ENCODE measurements at regions not wholly inside any gene's neighbourhood (a gene's known extent, or its start where the extent isn't known, plus 50 kb on each side); places are given as distances from the start of the nearest gene placed in this dataset.

DNA sequence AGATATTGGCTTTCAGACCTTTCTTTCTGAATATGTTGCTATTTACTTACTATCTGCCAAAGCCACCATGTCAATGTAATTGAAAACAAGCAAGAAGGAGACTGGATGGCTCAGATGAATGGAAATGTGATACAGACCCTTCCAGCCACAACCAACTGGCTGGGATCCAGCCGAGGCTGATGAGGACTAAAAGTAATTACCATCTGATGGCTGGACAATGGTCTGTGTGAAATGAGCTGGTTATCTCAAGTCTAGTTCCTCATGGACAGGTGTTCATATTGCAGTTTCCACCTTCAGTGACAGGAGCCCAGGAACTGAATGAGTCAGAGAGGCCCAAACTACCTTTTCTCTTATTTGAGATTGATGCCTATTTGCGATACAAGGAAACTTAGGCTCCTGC lies 267.5 kb downstream of the GATA3 start:
- Histone ChIP-seq H3K36me3 (replicated peaks) (no peaks in the 10 kb centered on the region), H3K9me3 (no peaks in the 10 kb centered on the region), H3K4me3 (no peak overlapping the region), H3K27me3 (ENCODE audit: low read depth) (no peaks in the 10 kb centered on the region; the same call in 1 of the 2 replicates), H3K4me1 (no peaks in the 10 kb centered on the region)
- in situ Hi-C loops (cut with MboI; ENCODE audit: low sequenced_read_pairs) = no loop called here
- no peak for DNase-seq (ENCODE audit: low spot score in 2 of 2)

DNA sequence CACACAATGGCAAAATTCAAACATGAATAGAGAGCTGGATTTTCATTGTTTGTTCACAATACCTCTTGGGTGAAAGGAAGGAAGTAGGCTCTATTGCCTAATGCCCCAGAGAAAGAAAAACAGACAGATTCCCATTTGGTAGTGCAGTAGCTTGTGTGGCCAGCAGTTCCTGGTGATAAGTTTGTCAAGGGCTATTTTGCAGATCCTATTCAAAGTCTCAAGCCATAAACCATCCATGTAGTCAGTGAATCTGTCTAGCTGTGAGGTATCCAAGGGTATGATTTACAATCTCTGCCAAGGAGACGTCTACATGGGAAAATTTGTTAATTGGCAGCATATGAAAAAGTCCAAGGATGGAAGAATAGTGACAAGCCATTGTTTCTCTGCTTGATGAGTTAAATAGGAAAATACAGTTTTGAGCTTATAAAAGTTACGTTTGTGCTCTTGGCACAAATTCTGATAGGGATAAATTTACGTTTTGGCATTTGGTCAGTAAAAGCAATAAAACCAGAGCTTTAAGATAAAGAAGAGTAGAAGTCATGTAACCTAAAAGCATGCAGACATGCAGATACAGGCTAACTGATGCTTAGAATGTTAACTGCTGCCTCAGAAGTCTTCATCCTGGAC lies 269.1 kb downstream of the GATA3 start:
- no peaks in the 10 kb centered on the region; the same call in 1 of the 2 replicates for H3K27me3 ChIP-seq (ENCODE audit: low read depth)
- no peaks in the 10 kb centered on the region for H3K9me3 ChIP-seq
- no peaks in the 10 kb centered on the region for H3K4me1 ChIP-seq
- no peaks in the 10 kb centered on the region for H3K36me3 ChIP-seq (replicated peaks)
- in situ Hi-C loops (cut with MboI; ENCODE audit: low sequenced_read_pairs) = no loop called here
- H3K4me3 ChIP-seq = no peak overlapping the region
- no peak for DNase-seq (ENCODE audit: low spot score in 2 of 2)

DNA sequence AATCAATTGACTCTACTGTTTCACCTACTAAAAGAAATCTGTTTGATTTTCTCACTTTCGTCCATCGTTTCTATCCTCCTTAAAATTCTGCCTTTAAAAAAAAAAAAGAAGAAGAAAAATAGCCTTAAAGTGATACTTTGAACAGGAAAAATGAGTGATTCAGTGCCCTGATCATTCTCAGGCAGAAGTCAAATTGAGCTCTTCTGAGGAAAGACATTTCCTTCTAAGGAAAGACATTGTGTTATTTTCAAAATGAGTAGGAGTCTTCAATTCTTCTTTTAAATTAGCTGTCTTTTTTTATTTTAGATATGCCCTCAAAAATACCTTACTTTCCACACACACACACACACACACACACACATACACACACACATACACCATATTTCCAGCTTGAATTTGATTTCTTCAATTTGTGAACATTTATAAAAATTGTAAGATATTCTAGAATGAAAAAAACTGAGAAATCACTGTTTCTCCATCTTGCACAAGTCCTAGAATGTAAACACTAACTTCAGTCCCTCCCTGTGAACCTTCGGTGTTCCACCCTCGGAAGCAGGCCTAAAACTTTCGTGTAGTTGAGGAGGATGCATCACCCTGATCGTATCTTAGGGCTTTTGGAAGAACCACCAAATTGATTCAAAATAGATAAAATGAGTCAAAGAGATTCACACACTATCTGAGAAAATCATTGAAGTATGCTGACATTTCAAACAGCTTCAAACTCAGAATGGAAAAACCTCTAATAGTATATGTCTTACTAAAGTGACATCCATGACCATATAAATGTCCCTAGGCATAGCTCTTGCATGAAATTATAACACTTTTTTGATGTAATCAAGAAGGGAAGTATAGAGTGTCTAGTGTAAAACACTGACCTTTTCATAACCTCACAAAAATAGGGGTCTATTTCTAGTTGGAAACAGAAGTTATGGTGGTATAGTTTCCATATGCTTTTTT lies 270.8 kb downstream of the GATA3 start:
- Histone ChIP-seq H3K4me1 (no peaks in the 10 kb centered on the region), H3K4me3 (no peak overlapping the region), H3K27me3 (ENCODE audit: low read depth) (peaks cover 2% of the 10 kb centered on the region; the same call in 1 of the 2 replicates), H3K36me3 (replicated peaks) (no peaks in the 10 kb centered on the region), H3K9me3 (no peaks in the 10 kb centered on the region)
- in situ Hi-C loops (cut with MboI; ENCODE audit: low sequenced_read_pairs) = no loop called here
- no peak for DNase-seq (ENCODE audit: low spot score in 2 of 2)

DNA sequence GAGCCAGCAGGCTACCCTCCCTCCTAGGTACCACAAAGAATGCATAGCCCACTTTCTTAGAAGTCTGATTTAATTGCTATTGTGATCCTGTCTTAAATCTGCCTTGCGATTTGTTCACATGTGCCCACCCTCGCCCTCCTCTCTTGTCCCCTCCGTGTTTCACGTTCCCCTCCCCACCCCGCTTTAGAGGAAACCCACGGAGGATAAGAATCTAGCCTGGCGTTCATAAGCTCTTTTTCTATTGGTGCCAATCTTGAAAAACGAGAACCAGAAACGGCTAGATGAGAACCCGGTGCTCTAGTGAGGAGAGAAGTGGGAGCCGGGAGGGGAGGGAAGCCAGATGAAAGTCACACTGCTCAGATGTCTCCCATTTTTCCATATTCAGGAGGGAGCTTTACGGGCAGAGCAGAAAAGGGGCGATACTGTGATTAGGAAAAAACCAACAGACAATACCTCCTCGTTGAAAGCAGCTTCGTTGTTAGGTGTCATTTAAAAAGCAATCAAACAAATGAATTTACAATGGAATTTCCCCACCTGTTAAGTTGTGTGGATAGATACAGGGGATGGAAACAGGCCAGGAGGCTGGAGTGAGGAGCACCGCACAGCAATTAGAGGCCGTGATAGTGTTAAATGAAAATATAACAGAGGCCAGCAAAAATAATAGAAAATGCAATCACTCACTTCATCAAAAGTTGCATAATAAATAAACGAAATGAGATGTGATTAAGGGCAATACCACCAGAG lies 272.1 kb downstream of the GATA3 start:
- Histone ChIP-seq H3K36me3 (replicated peaks) (no peaks in the 10 kb centered on the region), H3K4me1 (no peaks in the 10 kb centered on the region)

DNA sequence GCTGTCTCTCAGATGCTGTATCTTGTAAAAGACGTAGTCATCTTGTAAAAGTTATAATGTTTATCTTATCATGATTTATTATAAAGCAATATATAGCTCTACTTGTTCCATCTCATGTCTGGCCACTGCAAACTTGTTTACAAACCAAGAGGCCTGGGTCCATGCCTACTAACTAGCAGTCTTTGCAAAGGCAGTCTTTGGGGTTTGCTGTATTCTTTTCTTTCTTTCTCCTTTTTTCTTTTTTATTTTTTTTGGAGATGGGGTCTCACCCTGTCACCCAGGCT lies 272.6 kb downstream of the GATA3 start:
- H3K27me3 ChIP-seq (ENCODE audit: low read depth) = peaks cover 6% of the 10 kb centered on the region
- in situ Hi-C loops (cut with MboI; ENCODE audit: low sequenced_read_pairs) = no loop called here
- DNase-seq (ENCODE audit: low spot score in 2 of 2) = no peak
- no peaks in the 10 kb centered on the region for H3K9me3 ChIP-seq
- H3K36me3 ChIP-seq (replicated peaks) = no peaks in the 10 kb centered on the region
- H3K4me3 ChIP-seq = no peak overlapping the region
- no peaks in the 10 kb centered on the region for H3K4me1 ChIP-seq

More for the DNA sequence above, 272.1 kb downstream of the GATA3 start:
- Histone ChIP-seq H3K9me3 (no peaks in the 10 kb centered on the region), H3K4me3 (no peak overlapping the region), H3K27me3 (ENCODE audit: low read depth) (peaks cover 2% of the 10 kb centered on the region; the same call in 1 of the 2 replicates)
- DNase-seq (ENCODE audit: low spot score in 2 of 2) = no peak
- in situ Hi-C loops (cut with MboI; ENCODE audit: low sequenced_read_pairs) = no loop called here

DNA sequence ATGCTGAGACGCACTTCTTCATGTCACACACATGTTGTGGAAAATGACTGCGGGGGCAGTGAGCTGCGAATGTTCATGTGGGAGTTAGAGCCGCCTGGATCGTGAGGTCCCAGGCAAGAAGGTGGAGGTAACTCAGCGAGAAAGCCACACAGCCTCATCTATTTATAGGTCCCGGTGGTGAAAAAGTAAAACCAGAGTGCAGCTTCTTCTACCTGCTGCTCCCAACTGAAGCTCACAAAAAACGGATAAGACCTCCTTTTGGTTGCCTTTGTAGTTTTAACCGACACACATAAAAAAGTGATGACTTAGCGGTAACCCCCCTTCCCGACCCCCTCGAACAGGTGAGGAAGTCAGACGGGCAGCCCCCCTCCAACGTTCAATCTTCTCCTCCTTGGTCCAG lies 276.9 kb downstream of the GATA3 start:
- no peak for DNase-seq (ENCODE audit: low spot score in 2 of 2)
- H3K27me3 ChIP-seq (ENCODE audit: low read depth) = peaks cover 9% of the 10 kb centered on the region
- H3K9me3 ChIP-seq = no peaks in the 10 kb centered on the region
- in situ Hi-C loops (cut with MboI; ENCODE audit: low sequenced_read_pairs) = no loop called here
- no peak overlapping the region for H3K4me3 ChIP-seq
- no peaks in the 10 kb centered on the region for H3K4me1 ChIP-seq
- H3K36me3 ChIP-seq (replicated peaks) = no peaks in the 10 kb centered on the region

DNA sequence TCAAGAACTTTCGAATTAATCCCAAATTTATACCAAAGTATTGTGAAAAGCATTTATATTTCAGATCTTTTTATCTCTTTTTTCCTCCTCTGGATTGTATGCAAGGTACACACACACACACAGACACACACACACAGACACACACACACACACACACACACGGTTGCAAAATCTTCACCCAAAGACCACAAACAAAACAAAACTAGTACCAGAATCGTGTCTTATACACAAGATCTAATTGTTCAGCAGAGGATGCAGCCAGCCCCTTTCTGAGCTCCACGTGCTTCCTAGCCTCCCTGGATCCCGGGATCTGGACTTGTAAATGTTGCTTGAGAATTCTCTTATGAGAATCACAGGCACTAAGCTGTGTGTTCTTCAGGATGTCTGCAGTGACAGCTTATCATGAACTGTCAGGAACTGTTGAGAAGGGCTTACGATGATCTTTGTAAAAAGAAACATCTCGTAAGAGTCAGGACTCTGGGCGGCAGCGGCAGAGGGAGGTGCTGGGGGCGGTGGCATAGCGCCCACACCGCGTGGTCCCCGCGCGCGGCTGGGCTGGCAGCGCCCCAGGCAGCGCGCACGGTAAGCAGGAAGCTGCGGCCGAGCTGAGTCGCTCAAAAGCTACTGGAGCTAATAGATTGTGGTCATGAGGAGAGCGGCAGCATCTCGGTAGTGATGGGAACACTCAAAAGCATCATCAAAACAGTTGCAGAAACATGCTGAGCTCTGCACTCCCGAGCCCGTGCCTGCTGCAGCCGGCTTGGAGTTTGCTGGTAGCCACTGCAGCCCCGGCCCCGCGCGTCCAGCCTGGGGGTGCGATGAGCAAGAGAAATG lies 277.6 kb downstream of the GATA3 start:
- Histone ChIP-seq H3K4me1 (no peaks in the 10 kb centered on the region), H3K36me3 (replicated peaks) (no peaks in the 10 kb centered on the region), H3K27me3 (ENCODE audit: low read depth) (peaks cover 9% of the 10 kb centered on the region), H3K9me3 (no peaks in the 10 kb centered on the region), H3K4me3 (peak overlapping the region; percentile 16)
- in situ Hi-C loops (cut with MboI; ENCODE audit: low sequenced_read_pairs) = no loop called here
- peak in 1 of 2 experiments; percentile 26 for DNase-seq (ENCODE audit: low spot score in 2 of 2)

DNA sequence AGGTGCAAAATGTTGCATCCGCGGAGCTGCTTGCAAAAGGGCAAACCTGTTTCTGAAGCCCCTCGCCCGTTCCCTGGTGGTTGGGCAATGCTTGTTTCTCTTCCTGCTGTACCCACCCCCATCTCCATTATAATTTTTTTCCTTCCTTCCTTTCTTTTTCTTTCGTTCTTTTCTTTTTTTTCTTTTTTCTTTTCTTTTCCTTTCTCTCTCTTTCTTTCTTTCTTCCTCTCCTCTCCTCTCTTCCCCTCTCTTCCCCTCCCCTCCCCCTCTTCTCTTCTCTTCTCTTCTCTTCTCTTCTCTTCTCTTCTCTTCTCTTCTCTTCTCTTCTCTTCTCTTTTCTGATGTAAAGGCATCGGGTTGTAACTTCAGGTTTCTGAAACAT lies 278.2 kb downstream of the GATA3 start:
- peaks cover 9% of the 10 kb centered on the region for H3K27me3 ChIP-seq (ENCODE audit: low read depth)
- peak overlapping the region; percentile 16; the same call in 1 of the 2 replicates for H3K4me3 ChIP-seq
- H3K9me3 ChIP-seq = no peaks in the 10 kb centered on the region
- H3K4me1 ChIP-seq = no peaks in the 10 kb centered on the region
- DNase-seq (ENCODE audit: low spot score in 2 of 2) = no peak
- no peaks in the 10 kb centered on the region for H3K36me3 ChIP-seq (replicated peaks)
- in situ Hi-C loops (cut with MboI; ENCODE audit: low sequenced_read_pairs) = no loop called here

DNA sequence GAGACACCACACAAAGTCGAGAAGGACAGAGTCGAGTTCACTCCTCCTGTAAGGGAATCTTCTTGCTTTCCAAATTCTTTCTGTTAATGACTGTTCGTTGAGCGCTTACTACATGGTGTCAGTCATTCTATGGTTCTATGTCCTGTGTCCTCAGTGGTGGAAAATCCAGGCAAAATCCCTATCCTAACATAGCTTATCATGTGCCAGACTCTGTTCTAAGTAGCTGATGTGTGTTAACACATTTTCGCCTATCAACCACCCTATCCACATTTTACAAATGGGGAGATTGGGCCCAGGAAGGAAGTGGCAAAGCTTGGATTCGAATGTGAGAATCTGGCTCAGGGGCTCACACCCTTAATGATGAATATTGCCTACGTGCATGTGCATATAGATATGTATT lies 280.1 kb downstream of the GATA3 start:
- Histone ChIP-seq H3K9me3 (no peaks in the 10 kb centered on the region), H3K27me3 (ENCODE audit: low read depth) (peaks cover 9% of the 10 kb centered on the region), H3K4me1 (no peaks in the 10 kb centered on the region), H3K36me3 (replicated peaks) (no peaks in the 10 kb centered on the region), H3K4me3 (no peak overlapping the region)
- no peak for DNase-seq (ENCODE audit: low spot score in 2 of 2)
- in situ Hi-C loops (cut with MboI; ENCODE audit: low sequenced_read_pairs) = no loop called here

DNA sequence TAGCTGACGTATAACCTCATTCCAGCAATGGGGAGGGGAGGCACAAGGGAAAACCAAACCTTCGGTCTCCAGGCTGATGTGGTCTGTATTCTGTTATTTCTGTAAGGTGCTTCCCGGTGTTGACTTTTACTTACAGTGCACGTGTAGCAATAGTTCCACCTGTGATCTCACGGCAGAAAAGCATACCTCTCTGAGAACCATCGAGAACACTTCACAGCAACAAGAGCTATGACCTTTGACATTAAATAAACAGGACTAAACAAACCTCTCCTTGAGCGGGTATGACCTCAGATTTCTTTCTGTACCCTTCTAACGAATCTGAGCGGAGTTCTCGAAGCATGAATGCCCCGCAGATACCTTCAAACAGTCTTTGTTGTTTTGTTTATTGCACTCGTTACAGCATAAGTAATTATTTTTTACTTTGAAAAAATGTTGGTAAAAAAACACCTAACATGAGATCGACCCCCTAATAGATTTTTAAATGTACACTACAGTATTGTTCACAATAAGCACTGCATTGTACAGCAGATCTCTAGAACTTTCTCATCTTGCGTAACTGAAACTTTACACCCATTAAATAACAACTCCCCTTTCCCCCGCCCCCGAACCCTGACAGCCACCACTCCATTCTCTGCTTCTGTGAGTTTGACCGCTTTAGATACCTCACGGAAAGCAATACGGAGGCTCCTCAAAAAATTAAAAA lies 282.3 kb downstream of the GATA3 start:
- no peaks in the 10 kb centered on the region for H3K9me3 ChIP-seq
- no peaks in the 10 kb centered on the region for H3K36me3 ChIP-seq (replicated peaks)
- in situ Hi-C loops (cut with MboI; ENCODE audit: low sequenced_read_pairs) = no loop called here
- H3K27me3 ChIP-seq (ENCODE audit: low read depth) = peaks cover 7% of the 10 kb centered on the region
- H3K4me1 ChIP-seq = no peaks in the 10 kb centered on the region
- DNase-seq (ENCODE audit: low spot score in 2 of 2) = no peak
- H3K4me3 ChIP-seq = no peak overlapping the region

DNA sequence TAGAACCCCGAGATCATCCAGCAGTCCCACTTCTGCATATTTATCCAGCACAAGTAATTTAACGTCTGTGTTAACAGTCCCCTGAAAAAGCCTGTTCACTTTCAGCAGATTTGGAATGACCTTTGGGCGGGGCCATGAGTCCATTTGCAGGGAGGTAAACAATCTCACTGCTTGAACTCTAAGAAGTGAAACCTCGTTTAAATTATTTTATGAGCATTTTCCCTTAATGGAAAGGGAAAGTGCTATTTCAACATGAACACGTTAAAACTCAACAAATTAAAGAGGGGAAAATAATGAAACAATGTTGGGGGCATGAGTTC lies 282.8 kb downstream of the GATA3 start:
- Histone ChIP-seq H3K9me3 (no peaks in the 10 kb centered on the region), H3K4me1 (no peaks in the 10 kb centered on the region), H3K4me3 (no peak overlapping the region), H3K36me3 (replicated peaks) (no peaks in the 10 kb centered on the region), H3K27me3 (ENCODE audit: low read depth) (peaks cover 4% of the 10 kb centered on the region)
- no peak for DNase-seq (ENCODE audit: low spot score in 2 of 2)
- in situ Hi-C loops (cut with MboI; ENCODE audit: low sequenced_read_pairs) = no loop called here

DNA sequence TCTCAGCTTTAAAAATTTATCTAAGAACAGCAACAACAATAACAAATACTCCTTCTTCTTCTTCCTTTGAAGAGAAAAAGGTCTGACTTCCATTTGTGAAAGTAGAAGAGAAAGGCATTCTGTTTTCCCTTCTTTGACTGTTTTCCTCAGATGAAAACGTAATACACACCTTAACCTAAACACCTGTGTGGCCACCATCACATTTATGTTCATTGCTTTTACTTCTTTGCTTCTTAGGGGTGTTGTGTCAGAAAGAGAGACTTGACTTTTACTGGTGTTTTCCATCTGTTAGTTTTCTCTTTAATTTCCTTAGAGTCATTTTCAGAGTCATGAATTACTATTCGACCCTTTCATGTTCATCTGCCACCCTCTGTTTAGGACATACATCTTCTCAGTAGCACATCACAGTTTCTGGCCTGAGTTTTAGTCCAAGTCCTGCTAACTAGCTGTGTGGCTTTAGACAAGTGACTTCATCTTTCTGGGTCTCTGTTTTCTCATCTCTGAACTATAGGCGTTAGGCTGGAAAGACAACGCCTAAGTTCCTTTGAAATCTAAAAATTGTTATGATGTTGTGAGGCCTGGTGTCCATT lies 283.8 kb downstream of the GATA3 start:
- H3K9me3 ChIP-seq = no peaks in the 10 kb centered on the region
- H3K4me3 ChIP-seq = no peak overlapping the region
- H3K4me1 ChIP-seq = no peaks in the 10 kb centered on the region
- in situ Hi-C loops (cut with MboI; ENCODE audit: low sequenced_read_pairs) = no loop called here
- H3K27me3 ChIP-seq (ENCODE audit: low read depth) = no peaks in the 10 kb centered on the region; the same call in 1 of the 2 replicates
- no peak for DNase-seq (ENCODE audit: low spot score in 2 of 2)
- no peaks in the 10 kb centered on the region for H3K36me3 ChIP-seq (replicated peaks)

DNA sequence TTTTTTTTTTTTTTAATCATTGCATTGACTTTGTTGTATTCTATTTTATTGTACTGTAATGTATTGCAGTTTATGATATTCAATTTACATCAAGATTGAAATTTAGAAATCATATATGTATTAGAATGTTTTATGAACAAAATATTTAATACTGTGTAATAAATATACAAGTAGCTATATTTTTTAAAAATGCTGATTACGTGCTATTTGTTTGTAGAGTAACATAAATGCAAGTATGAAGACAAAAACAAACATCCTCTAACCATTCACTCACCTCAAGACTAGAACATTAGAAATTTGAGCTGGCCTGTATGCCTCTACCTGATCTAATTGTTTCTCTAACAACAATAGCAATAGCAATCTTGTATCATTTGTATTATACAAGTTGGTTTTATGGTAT lies 290.3 kb downstream of the GATA3 start:
- Histone ChIP-seq H3K27me3 (ENCODE audit: low read depth) (no peaks in the 10 kb centered on the region; the same call in none of the 2 replicates), H3K4me3 (no peak overlapping the region), H3K36me3 (replicated peaks) (no peaks in the 10 kb centered on the region), H3K4me1 (no peaks in the 10 kb centered on the region), H3K9me3 (no peaks in the 10 kb centered on the region)
- no peak for DNase-seq (ENCODE audit: low spot score in 2 of 2)
- in situ Hi-C loops (cut with MboI; ENCODE audit: low sequenced_read_pairs) = no loop called here

All from HAP-1 (cell line).